ENCODE measurements at regions not wholly inside any gene's neighbourhood (a gene's known extent, or its start where the extent isn't known, plus 50 kb on each side); places are given as distances from the start of the nearest gene placed in this dataset.

DNA sequence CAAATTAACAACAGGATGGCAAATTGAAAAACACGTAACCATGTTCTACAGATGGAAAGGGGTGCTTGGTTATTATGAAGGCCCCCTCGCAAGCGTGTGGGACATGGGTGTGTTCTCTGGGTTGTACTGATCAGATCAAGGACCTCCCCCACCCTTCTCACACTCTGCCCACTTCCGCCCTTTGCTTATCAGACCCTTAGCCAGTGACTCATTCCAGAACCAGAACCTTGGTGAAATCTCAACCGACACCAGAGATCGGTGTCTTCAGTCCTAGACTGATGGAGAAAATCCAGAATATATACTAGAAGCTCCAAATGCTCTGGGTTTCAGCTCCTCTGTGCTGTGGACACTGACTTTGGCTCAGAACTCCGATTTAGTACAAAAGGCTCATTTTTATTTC lies 64.9 kb downstream of the PTTG1 start:
- ATAC-seq (ENCODE audit: low read depth) (no peak), DNase-seq (ENCODE audit: low spot score) (no peak)
- no peaks in the 10 kb centered on the region for H3K9me3 ChIP-seq (ENCODE audit: severe bottlenecking)
- no peaks in the 10 kb centered on the region for H3K36me3 ChIP-seq (ENCODE audit: low read depth)
- no peak overlapping the region for H3K4me3 ChIP-seq (ENCODE audit: severe bottlenecking)
- TF ChIP-seq, protein P1, sequence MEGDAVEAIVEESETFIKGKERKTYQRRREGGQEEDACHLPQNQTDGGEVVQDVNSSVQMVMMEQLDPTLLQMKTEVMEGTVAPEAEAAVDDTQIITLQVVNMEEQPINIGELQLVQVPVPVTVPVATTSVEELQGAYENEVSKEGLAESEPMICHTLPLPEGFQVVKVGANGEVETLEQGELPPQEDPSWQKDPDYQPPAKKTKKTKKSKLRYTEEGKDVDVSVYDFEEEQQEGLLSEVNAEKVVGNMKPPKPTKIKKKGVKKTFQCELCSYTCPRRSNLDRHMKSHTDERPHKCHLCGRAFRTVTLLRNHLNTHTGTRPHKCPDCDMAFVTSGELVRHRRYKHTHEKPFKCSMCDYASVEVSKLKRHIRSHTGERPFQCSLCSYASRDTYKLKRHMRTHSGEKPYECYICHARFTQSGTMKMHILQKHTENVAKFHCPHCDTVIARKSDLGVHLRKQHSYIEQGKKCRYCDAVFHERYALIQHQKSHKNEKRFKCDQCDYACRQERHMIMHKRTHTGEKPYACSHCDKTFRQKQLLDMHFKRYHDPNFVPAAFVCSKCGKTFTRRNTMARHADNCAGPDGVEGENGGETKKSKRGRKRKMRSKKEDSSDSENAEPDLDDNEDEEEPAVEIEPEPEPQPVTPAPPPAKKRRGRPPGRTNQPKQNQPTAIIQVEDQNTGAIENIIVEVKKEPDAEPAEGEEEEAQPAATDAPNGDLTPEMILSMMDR (IDR thresholded peaks at IDR 0.05; ENCODE audit: poor library complexity, severe bottlenecking), result no peak
- no peak overlapping the region for H3K27ac ChIP-seq (ENCODE audit: poor library complexity, severe bottlenecking)
- H3K27me3 ChIP-seq (ENCODE audit: insufficient read depth, poor library complexity, severe bottlenecking), result no peaks in the 10 kb centered on the region
- H3K4me1 ChIP-seq (ENCODE audit: insufficient read depth, poor library complexity, severe bottlenecking), result no peaks in the 10 kb centered on the region

DNA sequence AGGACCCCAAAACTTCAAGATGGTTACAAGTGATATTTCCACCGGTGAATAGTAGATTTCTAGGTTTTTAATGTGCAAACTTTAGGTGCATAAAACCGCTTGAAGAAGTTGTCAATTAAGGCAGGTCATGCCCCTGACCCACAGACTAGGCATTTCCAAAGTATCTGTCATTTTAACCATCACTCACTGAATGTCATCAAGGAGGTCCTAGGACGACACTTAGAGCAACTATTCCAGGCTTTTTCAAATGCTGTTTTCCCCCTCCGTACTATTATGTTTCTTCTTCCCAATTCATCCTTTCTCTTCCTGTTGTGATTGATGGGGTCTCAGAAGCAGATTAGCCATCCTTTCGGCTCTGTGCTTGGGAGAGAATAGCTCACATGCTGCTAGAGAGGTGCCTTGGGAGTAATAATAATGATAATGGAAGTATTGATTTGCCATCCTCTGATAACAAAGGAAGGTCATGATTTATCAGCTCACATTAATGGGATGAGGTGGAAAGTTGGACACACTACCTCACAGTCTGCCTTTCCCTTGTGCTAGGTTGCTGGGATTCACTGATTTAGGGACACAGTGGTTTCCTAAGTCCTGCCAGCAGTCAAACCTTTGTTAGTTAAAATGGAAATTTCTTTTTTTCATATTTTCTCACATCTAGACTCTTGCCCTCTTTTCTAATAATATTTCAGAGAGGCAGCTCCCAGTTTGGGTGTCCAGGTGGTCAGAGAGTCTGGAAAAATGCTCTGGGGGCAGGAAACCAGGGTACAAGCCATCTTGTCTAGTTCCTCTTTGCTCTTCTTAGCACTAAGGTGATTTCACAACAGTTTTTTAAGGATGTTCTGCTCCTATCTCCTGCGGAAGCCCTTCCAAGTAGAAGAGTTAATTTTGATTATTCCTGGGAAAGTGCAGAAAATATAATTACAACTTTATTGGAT lies 67.0 kb downstream of the PTTG1 start:
- Histone ChIP-seq H3K9me3 (ENCODE audit: severe bottlenecking) (no peaks in the 10 kb centered on the region), H3K4me1 (ENCODE audit: insufficient read depth, poor library complexity, severe bottlenecking) (no peaks in the 10 kb centered on the region), H3K27me3 (ENCODE audit: insufficient read depth, poor library complexity, severe bottlenecking) (no peaks in the 10 kb centered on the region), H3K36me3 (ENCODE audit: low read depth) (no peaks in the 10 kb centered on the region), H3K4me3 (ENCODE audit: severe bottlenecking) (no peak overlapping the region), H3K27ac (ENCODE audit: poor library complexity, severe bottlenecking) (no peak overlapping the region)
- DNase-seq (ENCODE audit: low spot score) (no peak), ATAC-seq (ENCODE audit: low read depth) (no peak)
- TF ChIP-seq, protein P1 (IDR thresholded peaks at IDR 0.05; ENCODE audit: poor library complexity, severe bottlenecking), result no peak

DNA sequence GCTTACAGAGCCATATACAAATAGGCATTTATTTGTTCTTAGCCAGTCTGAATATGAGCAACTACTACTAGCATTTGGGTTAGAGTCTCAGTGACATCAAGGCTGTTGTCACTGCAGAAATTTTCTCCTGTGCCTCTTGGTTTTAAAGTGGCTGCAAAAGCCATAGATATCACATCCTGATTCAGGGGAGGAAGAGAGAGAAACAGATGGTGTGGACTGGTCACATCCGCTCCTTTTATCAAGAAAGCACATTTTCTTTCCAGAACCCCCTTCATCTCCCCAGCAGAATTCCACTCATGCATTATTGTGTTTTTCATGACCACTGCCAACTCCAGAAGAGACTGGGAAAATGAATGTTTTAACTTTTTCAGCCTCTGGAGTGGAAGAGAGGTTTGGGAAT lies 69.8 kb downstream of the PTTG1 start:
- no peaks in the 10 kb centered on the region for H3K36me3 ChIP-seq (ENCODE audit: low read depth)
- no peak overlapping the region for H3K4me3 ChIP-seq (ENCODE audit: severe bottlenecking)
- TF ChIP-seq, protein P1 (IDR thresholded peaks at IDR 0.05; ENCODE audit: poor library complexity, severe bottlenecking), result no peak
- H3K27me3 ChIP-seq (ENCODE audit: insufficient read depth, poor library complexity, severe bottlenecking), result no peaks in the 10 kb centered on the region
- H3K9me3 ChIP-seq (ENCODE audit: severe bottlenecking), result no peaks in the 10 kb centered on the region
- no peak overlapping the region for H3K27ac ChIP-seq (ENCODE audit: poor library complexity, severe bottlenecking)
- H3K4me1 ChIP-seq (ENCODE audit: insufficient read depth, poor library complexity, severe bottlenecking), result no peaks in the 10 kb centered on the region
- no peak for DNase-seq (ENCODE audit: low spot score)
- ATAC-seq (ENCODE audit: low read depth), result no peak

DNA sequence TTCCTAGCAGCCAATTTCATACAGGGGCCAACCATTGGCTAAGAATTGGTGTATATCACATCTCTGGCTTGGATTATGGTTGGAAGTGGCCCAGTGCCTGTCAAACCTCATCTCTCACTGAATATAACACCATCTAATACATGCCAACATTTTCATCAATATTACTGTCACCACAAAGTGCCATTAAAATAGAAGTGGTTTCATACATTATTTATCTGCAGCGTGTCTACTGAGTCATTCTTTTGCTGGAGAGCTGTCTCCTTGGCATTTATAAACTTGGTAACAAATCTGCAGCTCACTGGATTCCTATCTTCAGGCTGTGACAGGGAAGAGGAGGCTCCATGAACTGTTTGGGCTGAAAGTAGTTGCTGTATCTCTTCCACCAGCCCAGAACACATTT lies 70.9 kb downstream of the PTTG1 start:
- H3K36me3 ChIP-seq (ENCODE audit: low read depth), result no peaks in the 10 kb centered on the region
- no peak for DNase-seq (ENCODE audit: low spot score)

More for the DNA sequence above, 70.9 kb downstream of the PTTG1 start:
- TF ChIP-seq, protein P1 (IDR thresholded peaks at IDR 0.05; ENCODE audit: poor library complexity, severe bottlenecking), result no peak
- no peaks in the 10 kb centered on the region for H3K27me3 ChIP-seq (ENCODE audit: insufficient read depth, poor library complexity, severe bottlenecking)
- ATAC-seq (ENCODE audit: low read depth), result no peak
- no peak overlapping the region for H3K4me3 ChIP-seq (ENCODE audit: severe bottlenecking)
- H3K27ac ChIP-seq (ENCODE audit: poor library complexity, severe bottlenecking), result no peak overlapping the region
- peaks cover 7% of the 10 kb centered on the region for H3K4me1 ChIP-seq (ENCODE audit: insufficient read depth, poor library complexity, severe bottlenecking)
- H3K9me3 ChIP-seq (ENCODE audit: severe bottlenecking), result no peaks in the 10 kb centered on the region

All from RWPE2 (cell line).